ENCODE measurements at regions not wholly inside any gene's neighbourhood (a gene's known extent, or its start where the extent isn't known, plus 50 kb on each side); places are given as distances from the start of the nearest gene placed in this dataset.

GRCh38 chr3:153070511-153070868 lies 91.5 kb upstream of the RAP2B start:
- H3K36me3 ChIP-seq (ENCODE audit: insufficient read depth, low read length): no peaks in the 10 kb centered on the region
- H3K9me3 ChIP-seq (ENCODE audit: control insufficient read depth in 1 of 2, low read length in 2 of 2): no peaks in the 10 kb centered on the region
- Mint-ChIP-seq H3K9me3 (peaks cover 0 to 2% (median 0%) of the 10 kb centered on the region in 8 donors), H3K4me1 (peaks cover 0 to 3% (median 0%) of the 10 kb centered on the region in 4 donors), H3K4me3 (no peak overlapping the region), H3K27me3 (peaks cover 0 to 2% of the 10 kb centered on the region in 2 donors), H3K36me3 (no peaks in the 10 kb centered on the region), H3K27ac (peak overlapping the region in 1 of 7 donors; percentile 25)
- intact Hi-C loops (cut with micrococcal nuclease): no loop called here
- no peaks in the 10 kb centered on the region for H3K27me3 ChIP-seq (ENCODE audit: insufficient read depth, low read length)
- no peak overlapping the region for H3K27ac ChIP-seq (ENCODE audit: low read depth, low read length)
- POLR2A ChIA-PET (ENCODE audit: partially characterized antibody): no interaction called here
- H3K4me3 ChIP-seq (ENCODE audit: low read length in 2 of 2): no peak overlapping the region
- no peaks in the 10 kb centered on the region for H3K4me1 ChIP-seq (ENCODE audit: insufficient read depth, low read length)
- no peak for DNase-seq
- CTCF ChIA-PET (ENCODE audit: partially characterized antibody): no interaction called here

- Histone ChIP-seq H3K27ac (ENCODE audit: low read depth, low read length) (no peak overlapping the region), H3K4me3 (ENCODE audit: low read length in 2 of 2) (no peak overlapping the region), H3K9me3 (ENCODE audit: control insufficient read depth in 1 of 2, low read length in 2 of 2) (no peaks in the 10 kb centered on the region), H3K4me1 (ENCODE audit: insufficient read depth, low read length) (no peaks in the 10 kb centered on the region), H3K36me3 (ENCODE audit: insufficient read depth, low read length) (no peaks in the 10 kb centered on the region), H3K27me3 (ENCODE audit: insufficient read depth, low read length) (no peaks in the 10 kb centered on the region)
- Mint-ChIP-seq H3K4me3 (no peak overlapping the region), H3K9me3 (peaks cover 0 to 2% (median 0%) of the 10 kb centered on the region in 8 donors), H3K36me3 (no peaks in the 10 kb centered on the region), H3K4me1 (peaks cover 0 to 3% (median 0%) of the 10 kb centered on the region in 4 donors), H3K27ac (peak overlapping the region in 1 of 7 donors; percentile 80), H3K27me3 (peaks cover 0 to 2% of the 10 kb centered on the region in 2 donors)
- intact Hi-C loops (cut with micrococcal nuclease): no loop called here
- POLR2A ChIA-PET (ENCODE audit: partially characterized antibody): no interaction called here
- CTCF ChIA-PET (ENCODE audit: partially characterized antibody): interaction anchor here (0.5 kb wide), 1 partner anchor 18 kb away, joined by 4 read pairs; no protein-coding TSS in a partner anchor
- no peak for DNase-seq
Measured at GRCh38 chr3:153072382-153072781, 89.6 kb upstream of the RAP2B start.

GRCh38 chr3:153072856-153073255 lies 89.2 kb upstream of the RAP2B start:
- H3K4me1 ChIP-seq (ENCODE audit: insufficient read depth, low read length): no peaks in the 10 kb centered on the region
- H3K9me3 ChIP-seq (ENCODE audit: control insufficient read depth in 1 of 2, low read length in 2 of 2): no peaks in the 10 kb centered on the region
- no peak overlapping the region for H3K27ac ChIP-seq (ENCODE audit: low read depth, low read length)
- Mint-ChIP-seq H3K27me3 (peaks cover 0 to 2% of the 10 kb centered on the region in 2 donors), H3K36me3 (no peaks in the 10 kb centered on the region), H3K9me3 (peaks cover 0 to 2% (median 0%) of the 10 kb centered on the region in 8 donors), H3K4me3 (no peak overlapping the region), H3K4me1 (peaks cover 0 to 3% (median 0%) of the 10 kb centered on the region in 4 donors), H3K27ac (no peak overlapping the region)
- intact Hi-C loops (cut with micrococcal nuclease): no loop called here
- H3K4me3 ChIP-seq (ENCODE audit: low read length in 2 of 2): no peak overlapping the region
- POLR2A ChIA-PET (ENCODE audit: partially characterized antibody): no interaction called here
- no peaks in the 10 kb centered on the region for H3K36me3 ChIP-seq (ENCODE audit: insufficient read depth, low read length)
- DNase-seq: no peak
- no peaks in the 10 kb centered on the region for H3K27me3 ChIP-seq (ENCODE audit: insufficient read depth, low read length)
- CTCF ChIA-PET (ENCODE audit: partially characterized antibody): interaction anchor here (0.5 kb wide), 1 partner anchor 18 kb away, joined by 4 read pairs; no protein-coding TSS in a partner anchor

GRCh38 chr3:153073636-153074035 lies 88.4 kb upstream of the RAP2B start:
- Mint-ChIP-seq H3K4me1 (peaks cover 0 to 3% (median 0%) of the 10 kb centered on the region in 4 donors), H3K36me3 (no peaks in the 10 kb centered on the region), H3K4me3 (no peak overlapping the region), H3K27me3 (peaks cover 0 to 2% of the 10 kb centered on the region in 2 donors), H3K9me3 (peaks cover 0 to 2% (median 0%) of the 10 kb centered on the region in 8 donors), H3K27ac (no peak overlapping the region)
- intact Hi-C loops (cut with micrococcal nuclease): no loop called here
- Histone ChIP-seq H3K36me3 (ENCODE audit: insufficient read depth, low read length) (no peaks in the 10 kb centered on the region), H3K9me3 (ENCODE audit: control insufficient read depth in 1 of 2, low read length in 2 of 2) (no peaks in the 10 kb centered on the region), H3K27me3 (ENCODE audit: insufficient read depth, low read length) (no peaks in the 10 kb centered on the region), H3K27ac (ENCODE audit: low read depth, low read length) (no peak overlapping the region), H3K4me1 (ENCODE audit: insufficient read depth, low read length) (no peaks in the 10 kb centered on the region), H3K4me3 (ENCODE audit: low read length in 2 of 2) (no peak overlapping the region)
- CTCF ChIA-PET (ENCODE audit: partially characterized antibody): no interaction called here
- DNase-seq: no peak
- POLR2A ChIA-PET (ENCODE audit: partially characterized antibody): no interaction called here

- no peak overlapping the region for H3K27ac ChIP-seq (ENCODE audit: low read depth, low read length)
- H3K4me1 ChIP-seq (ENCODE audit: insufficient read depth, low read length): no peaks in the 10 kb centered on the region
- no peaks in the 10 kb centered on the region for H3K36me3 ChIP-seq (ENCODE audit: insufficient read depth, low read length)
- H3K4me3 Mint-ChIP-seq: no peak overlapping the region
- no peaks in the 10 kb centered on the region for H3K4me1 Mint-ChIP-seq
- ChIA-PET CTCF (ENCODE audit: partially characterized antibody) (no interaction called here), POLR2A (ENCODE audit: partially characterized antibody) (no interaction called here)
- peaks cover 0 to 2% (median 0%) of the 10 kb centered on the region in 8 donors for H3K9me3 Mint-ChIP-seq
- no peak for DNase-seq
- no peaks in the 10 kb centered on the region for H3K9me3 ChIP-seq (ENCODE audit: control insufficient read depth in 1 of 2, low read length in 2 of 2)
- H3K36me3 Mint-ChIP-seq: no peaks in the 10 kb centered on the region
- no peak overlapping the region for H3K4me3 ChIP-seq (ENCODE audit: low read length in 2 of 2)
- intact Hi-C loops (cut with micrococcal nuclease): no loop called here
- peaks cover 3 to 5% of the 10 kb centered on the region in 2 donors for H3K27me3 Mint-ChIP-seq
- no peak overlapping the region for H3K27ac Mint-ChIP-seq
- no peaks in the 10 kb centered on the region for H3K27me3 ChIP-seq (ENCODE audit: insufficient read depth, low read length)
Measured at GRCh38 chr3:153078826-153079225, 83.2 kb upstream of the RAP2B start.

DNA sequence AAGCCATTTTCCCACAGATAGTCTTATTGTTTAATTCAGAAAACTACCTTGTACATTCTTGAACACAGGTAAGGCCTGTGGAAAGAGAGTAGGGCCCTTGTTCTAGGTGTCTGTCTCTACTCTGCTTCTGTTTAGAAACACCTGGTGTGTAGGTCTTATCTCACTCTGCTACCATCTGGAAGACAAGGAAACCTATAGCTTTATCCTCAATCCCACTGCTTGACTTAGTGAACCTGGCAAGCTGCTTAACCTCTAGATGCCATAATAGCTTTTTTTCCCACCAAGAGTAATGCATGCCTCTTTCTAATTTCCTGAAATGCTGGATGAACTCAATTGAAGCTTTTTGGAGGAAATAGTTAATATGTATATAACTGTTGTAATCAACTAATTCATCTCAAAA lies 82.6 kb upstream of the RAP2B start:
- Histone ChIP-seq H3K36me3 (ENCODE audit: insufficient read depth, low read length) (no peaks in the 10 kb centered on the region), H3K27me3 (ENCODE audit: insufficient read depth, low read length) (no peaks in the 10 kb centered on the region), H3K9me3 (ENCODE audit: control insufficient read depth in 1 of 2, low read length in 2 of 2) (no peaks in the 10 kb centered on the region), H3K4me3 (ENCODE audit: low read length in 2 of 2) (no peak overlapping the region), H3K27ac (ENCODE audit: low read depth, low read length) (no peak overlapping the region), H3K4me1 (ENCODE audit: insufficient read depth, low read length) (no peaks in the 10 kb centered on the region)
- Mint-ChIP-seq H3K36me3 (no peaks in the 10 kb centered on the region), H3K4me3 (no peak overlapping the region), H3K9me3 (peaks cover 0 to 2% (median 0%) of the 10 kb centered on the region in 8 donors), H3K27me3 (peaks cover 3 to 5% of the 10 kb centered on the region in 2 donors), H3K27ac (no peak overlapping the region), H3K4me1 (no peaks in the 10 kb centered on the region)
- intact Hi-C loops (cut with micrococcal nuclease): no loop called here
- CTCF ChIA-PET (ENCODE audit: partially characterized antibody): no interaction called here
- no peak for DNase-seq
- POLR2A ChIA-PET (ENCODE audit: partially characterized antibody): no interaction called here

DNA sequence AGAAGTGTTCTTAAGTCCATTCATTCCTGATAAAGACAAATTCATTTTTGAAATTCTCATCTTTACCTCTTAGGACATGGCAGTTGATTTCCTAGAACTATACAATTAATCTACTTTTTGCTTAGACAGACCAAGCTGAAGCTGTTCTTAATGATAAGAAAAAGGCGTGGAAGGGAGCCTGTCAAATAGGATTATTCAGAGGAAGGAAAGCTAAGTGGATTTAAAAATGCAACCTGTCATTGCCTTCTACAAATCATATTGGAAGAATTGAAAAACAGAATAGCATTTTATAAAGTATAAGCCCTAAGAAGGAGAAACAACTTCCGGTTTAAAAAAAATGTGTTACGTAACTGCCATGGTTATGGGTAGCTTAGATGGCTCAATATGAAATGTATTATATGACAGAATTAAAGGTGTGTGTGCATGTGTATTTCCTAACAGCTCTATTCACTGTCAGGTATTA lies 81.2 kb upstream of the RAP2B start:
- Histone ChIP-seq H3K4me3 (ENCODE audit: low read length in 2 of 2) (no peak overlapping the region), H3K27ac (ENCODE audit: low read depth, low read length) (no peak overlapping the region), H3K36me3 (ENCODE audit: insufficient read depth, low read length) (no peaks in the 10 kb centered on the region), H3K9me3 (ENCODE audit: control insufficient read depth in 1 of 2, low read length in 2 of 2) (no peaks in the 10 kb centered on the region), H3K4me1 (ENCODE audit: insufficient read depth, low read length) (no peaks in the 10 kb centered on the region), H3K27me3 (ENCODE audit: insufficient read depth, low read length) (no peaks in the 10 kb centered on the region)
- ChIA-PET POLR2A (ENCODE audit: partially characterized antibody) (no interaction called here), CTCF (ENCODE audit: partially characterized antibody) (interaction anchor here (0.6 kb wide), 1 partner anchor 40 kb away, joined by 3 read pairs; no protein-coding TSS in a partner anchor)
- peaks cover 2 to 5% of the 10 kb centered on the region in 2 donors for H3K27me3 Mint-ChIP-seq
- no peaks in the 10 kb centered on the region for H3K36me3 Mint-ChIP-seq
- no peak for DNase-seq
- no peak overlapping the region for H3K4me3 Mint-ChIP-seq
- H3K9me3 Mint-ChIP-seq: no peaks in the 10 kb centered on the region
- no peak overlapping the region for H3K27ac Mint-ChIP-seq
- intact Hi-C loops (cut with micrococcal nuclease): no loop called here
- no peaks in the 10 kb centered on the region for H3K4me1 Mint-ChIP-seq

DNA sequence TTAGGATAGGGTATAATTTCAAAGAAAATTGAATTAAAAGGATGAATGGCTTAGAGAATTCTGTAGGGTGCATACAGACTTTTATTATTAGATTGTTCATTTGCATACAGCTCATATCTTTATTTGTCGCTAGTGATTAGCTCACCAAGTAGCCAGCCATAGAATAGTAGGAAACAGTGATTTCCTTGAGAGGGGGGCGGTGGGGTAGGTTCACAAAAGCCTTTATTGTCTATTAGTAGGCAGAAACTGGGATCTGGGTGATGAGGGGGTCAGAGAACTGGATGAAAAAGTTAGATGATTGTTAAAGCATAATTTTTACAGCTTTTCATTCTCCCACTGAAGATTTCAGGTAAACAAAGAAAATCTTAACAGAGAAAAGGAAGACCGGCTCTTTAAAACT lies 77.6 kb upstream of the RAP2B start:
- H3K27me3 Mint-ChIP-seq: peaks cover 2 to 5% of the 10 kb centered on the region in 2 donors
- Histone ChIP-seq H3K27ac (ENCODE audit: low read depth, low read length) (no peak overlapping the region), H3K27me3 (ENCODE audit: insufficient read depth, low read length) (no peaks in the 10 kb centered on the region), H3K9me3 (ENCODE audit: control insufficient read depth in 1 of 2, low read length in 2 of 2) (no peaks in the 10 kb centered on the region), H3K4me3 (ENCODE audit: low read length in 2 of 2) (no peak overlapping the region), H3K4me1 (ENCODE audit: insufficient read depth, low read length) (no peaks in the 10 kb centered on the region), H3K36me3 (ENCODE audit: insufficient read depth, low read length) (no peaks in the 10 kb centered on the region)
- intact Hi-C loops (cut with micrococcal nuclease): no loop called here
- DNase-seq: no peak
- no peak overlapping the region for H3K27ac Mint-ChIP-seq
- H3K36me3 Mint-ChIP-seq: no peaks in the 10 kb centered on the region
- POLR2A ChIA-PET (ENCODE audit: partially characterized antibody): no interaction called here
- no peak overlapping the region for H3K4me3 Mint-ChIP-seq
- H3K4me1 Mint-ChIP-seq: no peaks in the 10 kb centered on the region
- CTCF ChIA-PET (ENCODE audit: partially characterized antibody): interaction anchor here (1.7 kb wide), 1 partner anchor 206 kb away, joined by 3 read pairs; no protein-coding TSS in a partner anchor
- H3K9me3 Mint-ChIP-seq: no peaks in the 10 kb centered on the region

Data from CD4-positive, alpha-beta memory T cell (primary cell).